ENCODE measurements at regions not wholly inside any gene's neighbourhood (a gene's known extent, or its start where the extent isn't known, plus 50 kb on each side); places are given as distances from the start of the nearest gene placed in this dataset.
"Not testable (repeated sequence)": the region's sequence is repeated elsewhere in the genome, so short reads cannot be mapped to it uniquely, and the experiment has no call there.

GRCh38 chr2:220697011-220697410, 875.1 kb downstream of the EPHA4 start:
- DNase-seq (ENCODE audit: low spot score) = no peak

GRCh38 chr2:220701115-220701514, 871.0 kb downstream of the EPHA4 start:
- no peak for DNase-seq (ENCODE audit: low spot score)

GRCh38 chr2:220703279-220703678, 868.8 kb downstream of the EPHA4 start:
- no peak for DNase-seq (ENCODE audit: low spot score)

GRCh38 chr2:220704081-220704480, 868.0 kb downstream of the EPHA4 start:
- no peak for DNase-seq (ENCODE audit: low spot score)

GRCh38 chr2:220704810-220705209, 867.3 kb downstream of the EPHA4 start:
- DNase-seq (ENCODE audit: low spot score) = no peak

GRCh38 chr2:220705678-220706077, 866.4 kb downstream of the EPHA4 start:
- no peak for DNase-seq (ENCODE audit: low spot score)

- no peak for DNase-seq (ENCODE audit: low spot score)
Observed at GRCh38 chr2:220707261-220707660, 864.8 kb downstream of the EPHA4 start.

GRCh38 chr2:220708366-220708765, 863.7 kb downstream of the EPHA4 start:
- peak; percentile 37 for DNase-seq (ENCODE audit: low spot score)

GRCh38 chr2:220717283-220717682, 854.8 kb downstream of the EPHA4 start:
- DNase-seq (ENCODE audit: low spot score) = no peak

- no peak for DNase-seq (ENCODE audit: low spot score)
Observed at GRCh38 chr2:220736778-220737177, 835.3 kb downstream of the EPHA4 start.

- DNase-seq (ENCODE audit: low spot score) = no peak
Observed at GRCh38 chr2:220743203-220743602, 828.9 kb downstream of the EPHA4 start.

GRCh38 chr2:220744861-220745260, 827.2 kb downstream of the EPHA4 start:
- no peak for DNase-seq (ENCODE audit: low spot score)

GRCh38 chr2:220745682-220746081, 826.4 kb downstream of the EPHA4 start:
- DNase-seq (ENCODE audit: low spot score) = no peak

GRCh38 chr2:220747736-220748135, 824.4 kb downstream of the EPHA4 start:
- DNase-seq (ENCODE audit: low spot score) = no peak

GRCh38 chr2:220748875-220749479, 823.1 kb downstream of the EPHA4 start:
- peak; percentile 29 for DNase-seq (ENCODE audit: low spot score)

- no peak for DNase-seq (ENCODE audit: low spot score)
Observed at GRCh38 chr2:220753486-220753885, 818.6 kb downstream of the EPHA4 start.

GRCh38 chr2:220756653-220757052, 815.5 kb downstream of the EPHA4 start:
- no peak for DNase-seq (ENCODE audit: low spot score)

- not testable (repeated sequence) for DNase-seq (ENCODE audit: low spot score)
Observed at GRCh38 chr2:220758376-220758775, 813.7 kb downstream of the EPHA4 start.

GRCh38 chr2:220764171-220764570, 807.9 kb downstream of the EPHA4 start:
- DNase-seq (ENCODE audit: low spot score) = no peak

GRCh38 chr2:220767591-220768255, 804.4 kb downstream of the EPHA4 start:
- DNase-seq (ENCODE audit: low spot score) = no peak

GRCh38 chr2:220775856-220776488, 796.1 kb downstream of the EPHA4 start:
- no peak for DNase-seq (ENCODE audit: low spot score)

GRCh38 chr2:220779076-220779475, 793.0 kb downstream of the EPHA4 start:
- DNase-seq (ENCODE audit: low spot score) = not testable (repeated sequence)

GRCh38 chr2:220779511-220779910, 792.6 kb downstream of the EPHA4 start:
- DNase-seq (ENCODE audit: low spot score) = no peak

Measured in Ammon's horn (tissue), 1 donor.